GM12892 (cell line): ENCODE measurements at regions not wholly inside any gene's neighbourhood (a gene's known extent, or its start where the extent isn't known, plus 50 kb on each side); places are given as distances from the start of the nearest gene placed in this dataset.

Source experiments
- POLR2A ChIP-seq: IDR thresholded peaks from 2 replicates; pipeline ENCODE4 v1.6.1; 2011; ENCODE audit warnings: low read depth, low read length, control low read depth
- POLR2AphosphoS5 ChIP-seq: IDR thresholded peaks from 2 replicates; pipeline ENCODE4 v1.6.1; 2011; ENCODE audit warnings: low read depth, low read length, control low read depth
- TAF1 ChIP-seq: IDR thresholded peaks from 2 replicates; pipeline ENCODE4 v1.6.1; 2011; ENCODE audit warnings: low read depth, mild to moderate bottlenecking, control low read depth, low read length, borderline replicate concordance

DNA sequence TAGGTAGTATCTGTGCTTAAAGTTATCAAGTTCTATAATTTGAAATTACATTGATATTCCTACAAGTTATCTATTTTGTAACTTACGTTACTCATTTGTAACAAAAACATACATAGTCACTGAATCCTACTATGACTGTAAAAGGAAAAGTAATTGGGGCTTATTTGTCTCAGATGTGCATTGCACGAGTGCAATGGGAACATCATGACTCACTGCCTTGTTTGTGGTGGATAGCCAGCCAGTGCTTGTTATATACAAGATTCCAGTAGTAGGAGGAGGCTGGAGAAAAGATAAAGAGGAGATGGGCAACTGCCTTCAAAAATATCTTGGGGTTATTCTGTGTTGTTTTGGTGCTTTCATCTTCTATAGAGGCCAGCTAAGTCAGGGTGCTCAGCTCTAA lies 164.1 kb downstream of the RNF144B start:
- TF ChIP-seq POLR2A (no peak), TAF1 (no peak), POLR2AphosphoS5 (no peak)
